ENCODE measurements at regions not wholly inside any gene's neighbourhood (a gene's known extent, or its start where the extent isn't known, plus 50 kb on each side); places are given as distances from the start of the nearest gene placed in this dataset.
"Not testable (repeated sequence)": the region's sequence is repeated elsewhere in the genome, so short reads cannot be mapped to it uniquely, and the experiment has no call there.

DNA sequence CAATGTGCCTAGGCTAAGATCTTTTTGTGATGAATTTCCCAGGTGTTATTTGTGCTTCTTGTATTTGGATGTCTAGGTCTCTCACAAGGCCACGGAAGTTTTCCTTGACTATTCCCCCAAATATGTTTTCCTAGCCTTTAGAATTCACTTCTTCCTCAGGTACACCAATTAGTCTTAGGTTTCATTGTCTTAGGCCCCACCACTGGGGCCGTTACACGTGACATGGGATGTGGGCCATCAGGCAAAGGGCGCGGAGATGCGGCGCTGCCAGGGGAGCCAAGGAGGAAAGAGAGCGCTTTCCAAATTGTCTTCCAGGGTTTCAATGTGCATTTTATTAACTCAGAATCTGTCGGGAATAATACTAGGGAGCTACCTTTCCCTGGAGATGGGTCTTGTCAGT lies 1653.3 kb downstream of the SPATA31A7 start:
- CTCF ChIA-PET; DNase-seq; H3K36me3 Mint-ChIP-seq (ENCODE audit: low read depth); H3K9me3 Mint-ChIP-seq; H3K27ac Mint-ChIP-seq; H3K4me1 Mint-ChIP-seq (ENCODE audit: low read depth); H3K4me3 Mint-ChIP-seq; intact Hi-C loops (cut with micrococcal nuclease): not testable (repeated sequence)
- peaks cover 20% of the 10 kb centered on the region for H3K27me3 Mint-ChIP-seq (ENCODE audit: low read depth)

DNA sequence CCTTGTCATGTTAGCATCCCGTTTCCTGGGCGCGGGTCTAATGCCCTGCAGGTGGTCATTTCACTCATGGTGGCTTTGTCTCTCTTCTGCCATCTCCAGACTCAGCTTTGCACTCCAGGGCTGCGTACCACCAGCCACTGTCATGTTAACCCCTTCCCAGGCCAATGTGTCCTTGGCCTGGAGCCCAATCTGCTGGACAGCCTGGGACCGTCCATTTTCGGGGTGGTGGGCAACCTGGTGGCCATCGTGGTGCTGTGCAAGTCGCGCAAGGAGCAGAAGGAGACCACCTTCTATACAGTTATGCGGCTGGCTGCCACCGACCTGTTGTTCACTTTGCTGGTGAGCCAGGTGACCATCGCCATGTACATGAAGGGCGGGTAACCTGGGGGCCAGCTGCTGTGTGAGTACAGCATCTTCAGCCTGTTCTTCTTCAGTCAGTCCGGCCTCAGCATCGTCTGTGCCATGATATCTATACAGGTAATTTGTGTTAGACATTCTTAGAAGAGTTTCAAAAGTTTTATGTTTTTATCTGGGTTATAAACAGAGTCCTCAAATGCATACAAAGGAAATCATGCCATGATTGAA lies 1654.0 kb downstream of the SPATA31A7 start:
- H3K27me3 Mint-ChIP-seq (ENCODE audit: low read depth) = peaks cover 16% of the 10 kb centered on the region
- H3K4me3 Mint-ChIP-seq; intact Hi-C loops (cut with micrococcal nuclease); H3K4me1 Mint-ChIP-seq (ENCODE audit: low read depth); H3K36me3 Mint-ChIP-seq (ENCODE audit: low read depth); CTCF ChIA-PET; DNase-seq; H3K27ac Mint-ChIP-seq; H3K9me3 Mint-ChIP-seq: not testable (repeated sequence)

DNA sequence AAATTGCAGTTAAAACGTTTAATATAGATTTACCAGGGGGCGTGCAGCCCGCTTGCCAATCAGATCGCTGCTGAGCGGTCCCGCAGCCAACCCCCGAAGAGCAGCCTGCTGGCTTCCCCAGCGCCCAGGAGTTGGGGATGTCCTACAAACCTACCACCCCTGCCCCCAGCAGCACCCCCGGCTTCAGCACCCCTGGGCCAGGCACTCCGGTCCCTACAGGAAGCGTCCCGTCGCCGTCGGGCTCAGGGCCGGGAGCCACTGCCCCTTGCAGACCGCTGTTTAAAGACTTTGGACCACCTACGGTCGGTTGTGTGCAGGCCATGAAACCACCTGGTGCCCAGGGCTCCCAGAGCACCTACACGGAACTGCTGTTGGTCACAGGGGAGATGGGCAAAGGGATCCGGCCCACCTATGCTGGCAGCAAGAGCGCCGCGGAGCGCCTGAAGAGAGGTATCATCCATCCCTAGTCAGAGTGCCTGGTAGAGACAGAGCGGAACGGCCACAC lies 1654.9 kb downstream of the SPATA31A7 start:
- peaks cover 16% of the 10 kb centered on the region for H3K27me3 Mint-ChIP-seq (ENCODE audit: low read depth)
- H3K9me3 Mint-ChIP-seq; DNase-seq; H3K27ac Mint-ChIP-seq; H3K4me3 Mint-ChIP-seq; CTCF ChIA-PET; intact Hi-C loops (cut with micrococcal nuclease); H3K36me3 Mint-ChIP-seq (ENCODE audit: low read depth); H3K4me1 Mint-ChIP-seq (ENCODE audit: low read depth): not testable (repeated sequence)

DNA sequence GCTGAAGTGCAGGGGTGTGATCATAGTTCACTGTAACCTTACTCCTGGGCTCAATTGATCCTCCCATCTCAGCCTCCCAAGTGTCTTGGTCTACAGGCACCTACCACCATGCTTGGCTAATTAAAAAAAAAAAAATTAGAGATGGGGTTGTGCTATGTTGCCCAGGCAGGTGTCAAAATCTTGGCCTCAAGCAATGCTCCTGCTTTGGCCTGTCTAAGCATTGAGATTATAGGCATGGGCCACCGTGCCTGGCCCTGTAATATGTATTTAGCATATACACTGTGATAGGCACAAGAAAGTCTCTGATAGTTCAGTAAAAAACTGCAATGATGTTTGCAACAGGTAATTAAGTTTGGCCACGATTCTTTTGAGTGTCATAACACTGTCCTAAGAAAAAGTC lies 1658.4 kb downstream of the SPATA31A7 start:
- H3K36me3 Mint-ChIP-seq (ENCODE audit: low read depth); intact Hi-C loops (cut with micrococcal nuclease); H3K4me1 Mint-ChIP-seq (ENCODE audit: low read depth); H3K4me3 Mint-ChIP-seq; H3K27me3 Mint-ChIP-seq (ENCODE audit: low read depth); DNase-seq; CTCF ChIA-PET; H3K27ac Mint-ChIP-seq; H3K9me3 Mint-ChIP-seq: not testable (repeated sequence)

GRCh38 chr9:62849991-62850390 lies 1660.2 kb downstream of the SPATA31A7 start:
- H3K4me1 Mint-ChIP-seq (ENCODE audit: low read depth); DNase-seq; intact Hi-C loops (cut with micrococcal nuclease); H3K4me3 Mint-ChIP-seq; H3K9me3 Mint-ChIP-seq; H3K36me3 Mint-ChIP-seq (ENCODE audit: low read depth); H3K27me3 Mint-ChIP-seq (ENCODE audit: low read depth); H3K27ac Mint-ChIP-seq; CTCF ChIA-PET: not testable (repeated sequence)

DNA sequence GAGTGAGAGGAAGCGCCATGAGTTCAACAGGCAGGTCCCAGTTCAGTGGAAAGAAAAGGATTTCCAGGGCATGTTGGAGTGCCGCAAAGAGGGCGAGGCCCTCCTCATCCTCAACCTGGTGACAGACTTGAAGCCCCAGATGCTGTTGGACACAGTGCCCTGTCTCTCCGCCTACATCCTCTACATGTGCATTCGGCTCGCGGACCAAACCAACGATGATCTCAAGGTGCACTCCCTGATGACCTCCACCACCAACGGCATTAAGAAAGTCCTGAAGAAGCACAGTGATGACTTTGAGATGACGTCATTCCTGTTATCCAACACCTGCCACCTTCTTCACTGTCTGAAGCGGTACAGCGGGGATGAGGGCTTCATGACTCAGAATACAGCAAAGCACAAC lies 1667.4 kb downstream of the SPATA31A7 start:
- intact Hi-C loops (cut with micrococcal nuclease); CTCF ChIA-PET; H3K9me3 Mint-ChIP-seq; H3K27ac Mint-ChIP-seq; H3K36me3 Mint-ChIP-seq (ENCODE audit: low read depth); H3K4me1 Mint-ChIP-seq (ENCODE audit: low read depth); H3K4me3 Mint-ChIP-seq; DNase-seq: not testable (repeated sequence)
- H3K27me3 Mint-ChIP-seq (ENCODE audit: low read depth) = peaks cover 24% of the 10 kb centered on the region

DNA sequence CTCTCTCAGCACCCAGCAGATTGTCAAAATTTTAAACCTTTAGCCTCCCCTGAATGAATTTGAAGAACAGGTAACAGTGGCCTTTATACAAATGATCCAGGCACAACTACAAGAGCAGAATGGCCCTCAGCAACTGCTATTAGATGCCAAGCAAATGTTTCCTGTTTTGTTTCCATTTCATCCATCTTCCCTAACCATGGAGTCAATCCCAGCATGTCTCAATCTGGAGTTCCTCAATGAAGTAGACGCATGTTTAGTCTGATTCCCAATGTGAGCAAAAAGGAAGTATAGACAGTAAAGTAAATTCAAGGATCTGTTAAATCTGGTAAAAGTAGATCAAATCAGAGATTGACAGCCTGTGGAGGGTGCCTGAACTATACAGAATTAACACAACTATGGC lies 1668.4 kb downstream of the SPATA31A7 start:
- H3K4me3 Mint-ChIP-seq; CTCF ChIA-PET; H3K27ac Mint-ChIP-seq; intact Hi-C loops (cut with micrococcal nuclease); H3K9me3 Mint-ChIP-seq; H3K36me3 Mint-ChIP-seq (ENCODE audit: low read depth); DNase-seq; H3K4me1 Mint-ChIP-seq (ENCODE audit: low read depth): not testable (repeated sequence)
- H3K27me3 Mint-ChIP-seq (ENCODE audit: low read depth) = peaks cover 30% of the 10 kb centered on the region

GRCh38 chr9:62860939-62861860 lies 1671.4 kb downstream of the SPATA31A7 start:
- DNase-seq; intact Hi-C loops (cut with micrococcal nuclease); H3K4me3 Mint-ChIP-seq; H3K27ac Mint-ChIP-seq; H3K36me3 Mint-ChIP-seq (ENCODE audit: low read depth); CTCF ChIA-PET; H3K9me3 Mint-ChIP-seq; H3K4me1 Mint-ChIP-seq (ENCODE audit: low read depth): not testable (repeated sequence)
- H3K27me3 Mint-ChIP-seq (ENCODE audit: low read depth) = peaks cover 47% of the 10 kb centered on the region

DNA sequence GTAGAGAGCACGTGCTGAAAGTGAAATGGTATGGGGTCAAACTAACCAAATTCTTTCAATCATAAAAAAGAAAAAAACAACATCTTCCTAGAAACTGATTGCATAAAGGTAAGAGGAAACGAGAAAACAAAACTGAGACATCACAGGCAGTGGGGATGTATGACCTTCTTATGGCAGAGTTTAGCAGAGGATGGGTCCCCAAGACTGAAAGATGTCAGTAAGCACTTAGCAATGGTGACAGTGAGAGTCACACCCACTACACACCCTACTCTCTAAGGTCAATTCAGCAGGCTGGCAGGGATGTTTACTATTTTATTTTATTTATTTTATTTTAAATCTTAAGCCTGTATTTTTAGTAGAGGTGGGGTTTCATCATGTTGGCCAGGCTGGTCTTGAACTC lies 1672.3 kb downstream of the SPATA31A7 start:
- DNase-seq; intact Hi-C loops (cut with micrococcal nuclease); H3K9me3 Mint-ChIP-seq; H3K27ac Mint-ChIP-seq; H3K4me3 Mint-ChIP-seq; H3K36me3 Mint-ChIP-seq (ENCODE audit: low read depth); CTCF ChIA-PET; H3K4me1 Mint-ChIP-seq (ENCODE audit: low read depth): not testable (repeated sequence)
- H3K27me3 Mint-ChIP-seq (ENCODE audit: low read depth) = peaks cover 50% of the 10 kb centered on the region

GRCh38 chr9:62863319-62863718 lies 1673.5 kb downstream of the SPATA31A7 start:
- DNase-seq; H3K4me1 Mint-ChIP-seq (ENCODE audit: low read depth); H3K9me3 Mint-ChIP-seq; intact Hi-C loops (cut with micrococcal nuclease); CTCF ChIA-PET; H3K36me3 Mint-ChIP-seq (ENCODE audit: low read depth); H3K4me3 Mint-ChIP-seq; H3K27ac Mint-ChIP-seq: not testable (repeated sequence)
- H3K27me3 Mint-ChIP-seq (ENCODE audit: low read depth) = peaks cover 49% of the 10 kb centered on the region

DNA sequence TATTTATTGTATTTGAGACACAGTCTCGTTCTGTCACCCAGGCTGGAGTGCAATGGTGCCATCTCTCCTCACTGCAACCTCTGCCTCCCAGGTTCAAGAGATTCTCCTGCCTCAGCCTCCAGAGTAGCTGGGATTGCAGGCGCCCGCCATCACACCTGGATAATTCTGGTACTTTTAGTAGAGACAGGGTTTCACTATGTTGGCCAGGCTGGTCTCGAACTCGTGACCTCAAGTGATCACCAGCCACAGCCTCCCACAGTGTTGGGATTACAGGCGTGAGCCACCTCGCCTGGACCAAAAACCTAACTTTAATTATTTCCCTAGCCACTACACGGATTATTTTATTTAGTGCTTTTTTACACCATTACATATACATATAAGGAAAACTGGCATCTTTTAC lies 1674.0 kb downstream of the SPATA31A7 start:
- H3K9me3 Mint-ChIP-seq; H3K36me3 Mint-ChIP-seq (ENCODE audit: low read depth); H3K27ac Mint-ChIP-seq; DNase-seq; H3K4me1 Mint-ChIP-seq (ENCODE audit: low read depth); CTCF ChIA-PET; H3K4me3 Mint-ChIP-seq; intact Hi-C loops (cut with micrococcal nuclease): not testable (repeated sequence)
- H3K27me3 Mint-ChIP-seq (ENCODE audit: low read depth) = peaks cover 50% of the 10 kb centered on the region

DNA sequence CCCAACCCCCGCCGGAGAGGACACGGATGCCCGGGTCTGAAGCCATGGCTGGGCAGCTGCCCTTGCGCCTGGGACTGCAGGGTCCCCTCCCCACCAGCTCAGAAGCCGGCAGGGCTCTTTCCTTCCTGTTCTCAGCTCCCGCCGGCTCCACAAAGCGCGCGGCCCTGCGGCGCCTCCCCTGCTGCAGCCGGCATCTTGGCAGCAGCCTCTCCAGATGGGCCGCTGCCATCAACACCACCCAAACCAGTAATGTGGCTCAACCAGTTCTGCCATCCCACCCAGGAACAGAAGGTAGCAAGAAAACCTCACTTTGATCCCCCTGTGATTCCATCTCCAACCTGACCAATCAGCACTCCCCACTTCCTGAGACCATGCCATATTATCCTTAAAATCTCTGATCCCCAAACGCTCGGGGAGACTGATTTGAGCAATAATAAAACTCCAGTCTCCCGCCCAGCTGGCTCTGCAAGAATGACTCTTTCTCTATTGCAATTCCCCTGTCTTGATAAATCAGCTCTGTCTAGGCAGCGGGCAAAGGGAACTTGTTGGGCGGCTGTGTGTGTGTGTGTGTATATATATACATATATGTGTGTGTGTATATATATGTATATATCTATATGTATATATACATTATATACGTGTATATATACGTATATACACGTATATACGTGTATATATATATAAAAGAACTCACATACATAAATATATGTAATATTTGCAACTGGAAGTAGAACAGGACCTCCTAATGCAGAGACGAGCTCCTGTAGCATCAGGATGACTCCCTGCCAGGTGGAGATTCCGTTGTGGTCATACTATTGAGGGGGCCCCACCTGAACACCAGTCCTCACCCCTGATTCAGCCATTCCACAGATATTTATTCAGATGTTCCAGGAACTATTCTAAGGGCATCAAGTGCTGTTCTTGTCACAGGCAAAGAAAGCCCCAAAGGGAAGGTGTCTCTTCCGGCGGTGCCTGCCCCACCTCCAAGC lies 1674.9 kb downstream of the SPATA31A7 start:
- CTCF ChIA-PET; intact Hi-C loops (cut with micrococcal nuclease); H3K36me3 Mint-ChIP-seq (ENCODE audit: low read depth); DNase-seq; H3K27ac Mint-ChIP-seq; H3K4me1 Mint-ChIP-seq (ENCODE audit: low read depth); H3K9me3 Mint-ChIP-seq; H3K4me3 Mint-ChIP-seq: not testable (repeated sequence)
- H3K27me3 Mint-ChIP-seq (ENCODE audit: low read depth) = peaks cover 52% of the 10 kb centered on the region
